Thyroid gland (tissue), 4 donors: ENCODE measurements at regions not wholly inside any gene's neighbourhood (a gene's known extent, or its start where the extent isn't known, plus 50 kb on each side); places are given as distances from the start of the nearest gene placed in this dataset.

ENCODE experiments used
- DNase-seq, 2 donors: peaks; one replicate each; pipeline ENCODE4 v3.0.0-alpha.2; 2019
- H3K27ac ChIP-seq, 3 donors: fragments of 200-600 bp; sonication (generic); 1 replicate in 2 of 3; 2 replicates in 1 of 3; pipeline ENCODE4 v1.5.1; 2016 to 2019; ENCODE audit warnings: mild to moderate bottlenecking in 1 of 3, moderate library complexity in 1 of 3
- H3K27me3 ChIP-seq: fragments of 200-600 bp; sonication (generic); one replicate; pipeline ENCODE4 v1.5.1; 2019
- H3K36me3 ChIP-seq, 2 donors: fragments of 200-600 bp; sonication (generic); one replicate each; pipeline ENCODE4 v1.5.1; 2016 to 2019
- H3K4me1 ChIP-seq, 2 donors: fragments of 200-600 bp; sonication (generic); one replicate each; pipeline ENCODE4 v1.5.1; 2017 to 2019
- H3K4me3 ChIP-seq, 3 donors: fragments of 200-600 bp; sonication (generic); replicated peaks in 1 of 3; 1 replicate in 2 of 3; 2 replicates in 1 of 3; pipeline ENCODE4 v1.5.1; 2016; ENCODE audit warnings: mild to moderate bottlenecking in 1 of 3
- H3K9me3 ChIP-seq: fragments of 200-600 bp; sonication (generic); one replicate; pipeline ENCODE4 v1.5.1; 2017
- POLR2A ChIP-seq, 2 donors: fragments of 450-650 bp; IDR thresholded peaks; one replicate each; pipeline ENCODE4 v1.6.1; 2017; ENCODE audit warnings: antibody characterized with exemption in 2 of 2, mild to moderate bottlenecking in 2 of 2, moderate library complexity in 1 of 2
- WGBS, 2 donors: methylation state at CpG; one replicate each; pipeline ENCODE4 v1.1.5; 2017; 5-methylcytosine and 5-hydroxymethylcytosine counted together
- intact Hi-C: fragments of 100-400 bp; cut with DNase I; formaldehyde crosslinking; loops from one replicate; pipeline ENCODE4 v1.15.1; 2023
- TF ChIP-seq, protein P1 (sequence below), 6 experiments: fragments of 200-600 bp in 3 of 6; fragments of 450-650 bp in 3 of 6; sonication (generic) in 3 of 6; IDR thresholded peaks; one replicate each; pipeline ENCODE4 v1.5.1; 2016 to 2019; ENCODE audit warnings: antibody characterized with exemption in 6 of 6, mild to moderate bottlenecking in 2 of 6, inconsistent platforms in 1 of 6, moderate library complexity in 1 of 6

DNA sequence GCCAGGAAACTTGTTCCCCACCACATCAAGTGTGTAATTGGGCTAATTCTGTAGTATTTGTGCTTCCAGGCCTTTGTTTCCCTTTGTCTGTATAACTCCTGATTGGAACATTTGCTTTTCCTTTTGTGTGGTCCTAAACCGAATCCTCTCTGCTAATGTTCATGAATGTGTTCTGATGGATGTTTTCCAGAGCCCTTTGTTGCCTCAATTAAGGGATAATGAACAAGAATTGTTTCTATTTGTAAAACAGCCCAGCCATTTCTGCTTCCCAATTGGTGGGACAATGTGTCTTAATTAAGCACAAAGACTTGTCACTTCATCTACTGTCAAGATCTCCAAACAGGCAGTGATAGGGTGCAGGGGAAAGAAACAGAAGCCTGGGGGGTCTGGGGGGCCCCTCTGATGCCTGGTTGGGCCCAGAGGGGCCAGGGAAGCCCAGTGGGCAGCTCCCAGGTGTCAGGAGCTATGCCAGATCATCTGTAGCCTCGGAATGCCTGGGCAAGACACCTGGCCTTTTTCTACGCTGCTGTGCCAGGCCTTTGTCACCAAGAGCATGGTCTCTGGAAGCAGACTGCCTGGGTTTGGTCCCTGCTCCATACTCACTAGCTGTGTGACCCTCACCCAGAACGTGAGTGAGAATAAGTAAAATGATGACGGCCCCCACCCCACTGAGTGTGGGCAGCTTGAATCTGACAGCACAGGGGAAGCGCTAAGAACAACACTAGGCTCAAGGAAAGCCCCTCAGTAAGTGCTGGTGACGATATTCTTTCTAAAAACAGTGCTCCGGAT is 116.6 kb upstream of the PRR20G start:
- Histone ChIP-seq H3K27me3 (no peaks in the 10 kb centered on the region), H3K4me1 (no peaks in the 10 kb centered on the region), H3K9me3 (no peaks in the 10 kb centered on the region), H3K27ac (no peak overlapping the region), H3K4me3 (no peak overlapping the region), H3K36me3 (no peaks in the 10 kb centered on the region)
- intact Hi-C loops = no loop called here
- TF ChIP-seq POLR2A (IDR thresholded peaks at IDR 0.05) = no peak
- TF ChIP-seq, protein P1, sequence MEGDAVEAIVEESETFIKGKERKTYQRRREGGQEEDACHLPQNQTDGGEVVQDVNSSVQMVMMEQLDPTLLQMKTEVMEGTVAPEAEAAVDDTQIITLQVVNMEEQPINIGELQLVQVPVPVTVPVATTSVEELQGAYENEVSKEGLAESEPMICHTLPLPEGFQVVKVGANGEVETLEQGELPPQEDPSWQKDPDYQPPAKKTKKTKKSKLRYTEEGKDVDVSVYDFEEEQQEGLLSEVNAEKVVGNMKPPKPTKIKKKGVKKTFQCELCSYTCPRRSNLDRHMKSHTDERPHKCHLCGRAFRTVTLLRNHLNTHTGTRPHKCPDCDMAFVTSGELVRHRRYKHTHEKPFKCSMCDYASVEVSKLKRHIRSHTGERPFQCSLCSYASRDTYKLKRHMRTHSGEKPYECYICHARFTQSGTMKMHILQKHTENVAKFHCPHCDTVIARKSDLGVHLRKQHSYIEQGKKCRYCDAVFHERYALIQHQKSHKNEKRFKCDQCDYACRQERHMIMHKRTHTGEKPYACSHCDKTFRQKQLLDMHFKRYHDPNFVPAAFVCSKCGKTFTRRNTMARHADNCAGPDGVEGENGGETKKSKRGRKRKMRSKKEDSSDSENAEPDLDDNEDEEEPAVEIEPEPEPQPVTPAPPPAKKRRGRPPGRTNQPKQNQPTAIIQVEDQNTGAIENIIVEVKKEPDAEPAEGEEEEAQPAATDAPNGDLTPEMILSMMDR (IDR thresholded peaks at IDR 0.05) = no peak
- 38 to 57% methylated on average over 8 of the region's 8 CpGs for WGBS, 2 donors
- no peak for DNase-seq

DNA sequence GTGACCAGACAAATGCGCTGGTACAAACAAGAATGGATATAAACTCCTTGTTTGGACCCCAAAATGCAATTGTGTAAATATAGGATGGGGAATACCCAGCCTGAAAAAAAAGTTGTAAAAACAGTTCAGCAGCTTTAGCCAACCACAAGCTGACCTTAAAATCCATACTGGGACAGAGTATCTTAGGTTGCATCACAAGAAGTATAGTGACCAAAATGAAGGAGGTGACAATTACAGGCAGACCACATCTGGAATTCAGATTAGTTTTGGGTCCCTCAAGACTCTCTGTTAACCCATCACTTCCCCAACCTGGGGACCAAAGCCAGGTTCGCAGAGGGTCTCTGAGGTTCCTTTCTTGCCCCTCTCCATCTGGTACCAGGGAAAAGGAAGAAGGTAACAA is 115.9 kb upstream of the PRR20G start:
- WGBS, 2 donors = 96 to 98% methylated on average over 2 of the region's 2 CpGs
- Histone ChIP-seq H3K4me3 (no peak overlapping the region), H3K27me3 (no peaks in the 10 kb centered on the region), H3K4me1 (no peaks in the 10 kb centered on the region), H3K36me3 (no peaks in the 10 kb centered on the region), H3K9me3 (no peaks in the 10 kb centered on the region), H3K27ac (no peak overlapping the region)
- DNase-seq = no peak
- intact Hi-C loops = no loop called here
- TF ChIP-seq, protein P1 (IDR thresholded peaks at IDR 0.05) = no peak
- TF ChIP-seq POLR2A (IDR thresholded peaks at IDR 0.05) = no peak

DNA sequence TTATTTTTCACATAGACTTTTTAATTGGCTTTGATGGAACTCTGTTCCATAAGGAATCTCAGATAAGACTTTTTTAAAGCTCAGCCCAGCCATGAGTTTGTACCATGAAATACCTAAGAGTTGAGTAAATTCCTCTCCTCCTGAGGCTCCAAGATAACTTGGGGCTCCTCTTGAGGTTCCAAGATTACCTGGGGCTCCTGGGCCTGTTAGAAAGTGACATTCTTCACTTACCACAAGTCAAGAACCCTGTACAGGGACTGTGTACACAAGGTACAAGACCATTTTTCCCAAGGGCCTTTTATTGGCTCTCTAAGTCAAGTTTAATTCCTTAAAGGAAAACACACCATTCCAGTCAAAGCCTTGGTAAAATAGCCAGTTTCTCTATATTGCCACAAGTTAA is 111.3 kb upstream of the PRR20G start:
- H3K27ac ChIP-seq = no peak overlapping the region
- DNase-seq = no peak
- H3K27me3 ChIP-seq = no peaks in the 10 kb centered on the region
- H3K4me1 ChIP-seq = no peaks in the 10 kb centered on the region
- intact Hi-C loops = no loop called here
- no peaks in the 10 kb centered on the region for H3K36me3 ChIP-seq
- no peaks in the 10 kb centered on the region for H3K9me3 ChIP-seq
- TF ChIP-seq, protein P1 (IDR thresholded peaks at IDR 0.05) = no peak
- no peak for TF ChIP-seq POLR2A (IDR thresholded peaks at IDR 0.05)
- no peak overlapping the region for H3K4me3 ChIP-seq

DNA sequence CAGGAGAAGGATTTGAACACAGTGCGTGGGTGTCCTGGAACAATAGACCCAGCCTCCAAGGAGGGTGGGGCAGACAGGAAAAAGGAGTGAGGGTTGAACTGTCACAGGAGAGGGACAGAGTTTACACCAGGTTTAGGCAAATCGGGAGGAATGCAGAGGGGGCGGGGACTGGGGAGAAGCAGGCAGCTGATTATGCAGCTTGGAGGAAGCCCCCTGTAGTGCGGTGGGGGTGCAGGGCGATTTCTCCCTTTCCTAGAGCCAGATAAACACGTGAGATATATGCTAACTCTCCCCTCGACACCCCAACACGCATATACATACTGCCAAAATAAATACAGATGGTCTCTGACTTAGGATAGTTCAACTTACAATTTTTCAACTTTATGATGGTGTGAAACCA is 108.6 kb upstream of the PRR20G start:
- TF ChIP-seq, protein P1 (IDR thresholded peaks at IDR 0.05) = no peak
- no peak for TF ChIP-seq POLR2A (IDR thresholded peaks at IDR 0.05)
- Histone ChIP-seq H3K36me3 (no peaks in the 10 kb centered on the region), H3K27ac (no peak overlapping the region), H3K27me3 (no peaks in the 10 kb centered on the region), H3K9me3 (no peaks in the 10 kb centered on the region), H3K4me3 (no peak overlapping the region), H3K4me1 (no peaks in the 10 kb centered on the region)
- no peak for DNase-seq
- intact Hi-C loops = no loop called here
- WGBS, 2 donors = 21 to 28% methylated on average over 8 of the region's 8 CpGs

DNA sequence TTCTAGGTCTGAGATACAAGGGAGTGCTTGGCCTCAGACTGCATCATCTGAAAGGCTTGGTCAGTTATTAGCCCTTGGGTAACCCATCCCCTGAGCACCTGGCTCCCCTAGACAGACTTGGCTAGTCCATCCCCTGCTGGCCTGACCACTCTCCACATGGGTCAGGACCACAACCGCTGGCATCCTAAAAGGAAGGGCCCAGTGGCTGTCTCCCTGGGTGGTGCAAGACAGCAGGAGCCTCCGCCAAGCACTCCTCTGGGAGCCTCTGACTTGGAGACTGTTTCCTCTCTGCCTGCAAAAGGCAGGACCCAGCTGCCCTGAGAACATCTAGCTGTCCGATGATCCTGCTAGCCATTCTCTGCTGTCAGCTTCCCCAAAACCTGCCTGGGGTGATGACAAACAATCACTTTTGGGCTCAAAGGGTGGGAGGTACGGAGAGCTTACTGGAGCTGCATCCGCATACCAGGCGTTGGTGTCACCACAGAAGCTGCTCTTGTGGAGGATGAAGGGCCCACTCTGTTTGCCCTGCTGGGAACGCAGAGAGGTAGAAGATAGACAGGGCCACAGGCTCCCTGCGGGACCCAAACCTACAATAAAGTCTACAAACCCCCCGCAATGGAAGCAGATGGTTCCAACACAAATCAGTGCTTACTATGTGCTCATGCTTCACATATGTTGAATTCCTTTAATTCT is 108.0 kb upstream of the PRR20G start:
- H3K27me3 ChIP-seq = no peaks in the 10 kb centered on the region
- no peak overlapping the region for H3K4me3 ChIP-seq
- H3K4me1 ChIP-seq = no peaks in the 10 kb centered on the region
- H3K27ac ChIP-seq = no peak overlapping the region
- H3K9me3 ChIP-seq = no peaks in the 10 kb centered on the region
- WGBS, 2 donors = 64 to 76% methylated on average over 8 of the region's 9 CpGs
- no peaks in the 10 kb centered on the region for H3K36me3 ChIP-seq
- no peak for DNase-seq
- no peak for TF ChIP-seq POLR2A (IDR thresholded peaks at IDR 0.05)
- TF ChIP-seq, protein P1 (IDR thresholded peaks at IDR 0.05) = no peak
- intact Hi-C loops = no loop called here
